Esophagus muscularis mucosa (tissue), 3 donors: ENCODE measurements at regions not wholly inside any gene's neighbourhood (a gene's known extent, or its start where the extent isn't known, plus 50 kb on each side); places are given as distances from the start of the nearest gene placed in this dataset.

Source experiments
- POLR2A ChIP-seq: fragments of 450-650 bp; IDR thresholded peaks from one replicate; pipeline ENCODE4 v1.6.1; 2017; ENCODE audit warnings: antibody characterized with exemption, moderate library complexity, mild to moderate bottlenecking, low read depth
- POLR2AphosphoS5 ChIP-seq, 2 donors: sonication (generic); formaldehyde crosslinking; IDR thresholded peaks; one replicate each; pipeline ENCODE4 v1.6.1; 2017; ENCODE audit warnings: antibody characterized with exemption in 2 of 2
- TF ChIP-seq, protein P1 (sequence below), 3 experiments: fragments of 200-600 bp in 2 of 3; fragments of 450-650 bp in 1 of 3; sonication (generic) in 2 of 3; IDR thresholded peaks; one replicate each; pipeline ENCODE4 v1.5.1; 2017 to 2019; ENCODE audit warnings: antibody characterized with exemption in 3 of 3, mild to moderate bottlenecking in 2 of 3, moderate library complexity in 1 of 3

DNA sequence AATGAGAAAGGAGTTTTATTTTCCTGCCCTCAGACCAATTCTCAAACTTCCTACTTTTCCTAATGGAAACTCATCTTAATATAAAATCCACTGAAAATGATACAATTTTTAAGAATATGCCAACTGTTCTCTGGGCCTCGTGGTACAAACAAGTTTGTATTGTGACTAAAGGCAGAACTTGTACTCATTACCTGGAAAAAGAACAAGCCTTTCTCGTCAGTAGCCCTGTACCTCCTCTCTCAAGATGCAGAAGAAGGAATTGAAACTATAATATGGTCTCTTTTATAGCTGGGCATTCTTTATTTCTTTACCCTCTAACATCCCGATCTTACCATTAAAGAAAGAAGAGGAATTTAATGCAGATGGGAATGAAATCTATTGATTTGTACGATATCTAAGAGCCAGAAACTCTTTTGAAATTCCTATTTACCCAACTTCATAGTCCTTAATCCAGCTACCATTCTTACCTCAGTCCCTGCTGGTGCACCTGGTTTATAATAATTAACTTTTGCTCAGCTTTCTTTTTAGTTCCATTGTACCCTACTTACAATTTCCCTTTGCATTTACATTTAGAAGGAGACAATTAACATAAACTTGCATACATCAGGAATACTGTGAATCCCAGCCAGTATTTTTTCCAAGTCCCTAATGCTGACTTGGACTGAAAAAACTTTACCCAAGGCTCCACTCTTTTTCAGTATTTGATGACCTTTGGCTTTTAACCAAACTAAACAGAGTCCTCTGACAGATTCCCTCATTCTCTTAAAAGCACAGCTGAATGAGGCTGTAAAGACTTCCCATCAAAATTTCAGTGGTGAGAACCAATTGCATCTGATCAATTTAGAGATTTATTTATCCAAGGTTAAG is 1162.4 kb downstream of the BRINP3 start:
- TF ChIP-seq, protein P1, sequence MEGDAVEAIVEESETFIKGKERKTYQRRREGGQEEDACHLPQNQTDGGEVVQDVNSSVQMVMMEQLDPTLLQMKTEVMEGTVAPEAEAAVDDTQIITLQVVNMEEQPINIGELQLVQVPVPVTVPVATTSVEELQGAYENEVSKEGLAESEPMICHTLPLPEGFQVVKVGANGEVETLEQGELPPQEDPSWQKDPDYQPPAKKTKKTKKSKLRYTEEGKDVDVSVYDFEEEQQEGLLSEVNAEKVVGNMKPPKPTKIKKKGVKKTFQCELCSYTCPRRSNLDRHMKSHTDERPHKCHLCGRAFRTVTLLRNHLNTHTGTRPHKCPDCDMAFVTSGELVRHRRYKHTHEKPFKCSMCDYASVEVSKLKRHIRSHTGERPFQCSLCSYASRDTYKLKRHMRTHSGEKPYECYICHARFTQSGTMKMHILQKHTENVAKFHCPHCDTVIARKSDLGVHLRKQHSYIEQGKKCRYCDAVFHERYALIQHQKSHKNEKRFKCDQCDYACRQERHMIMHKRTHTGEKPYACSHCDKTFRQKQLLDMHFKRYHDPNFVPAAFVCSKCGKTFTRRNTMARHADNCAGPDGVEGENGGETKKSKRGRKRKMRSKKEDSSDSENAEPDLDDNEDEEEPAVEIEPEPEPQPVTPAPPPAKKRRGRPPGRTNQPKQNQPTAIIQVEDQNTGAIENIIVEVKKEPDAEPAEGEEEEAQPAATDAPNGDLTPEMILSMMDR (IDR thresholded peaks at IDR 0.05), result no peak
- TF ChIP-seq POLR2A (no peak), POLR2AphosphoS5 (IDR thresholded peaks at IDR 0.05) (no peak)
